ENCODE measurements at regions not wholly inside any gene's neighbourhood (a gene's known extent, or its start where the extent isn't known, plus 50 kb on each side); places are given as distances from the start of the nearest gene placed in this dataset.
A peak's percentile ranks its signal among the peaks of the same experiment; 100 is the strongest.

- H3K27ac Mint-ChIP-seq = peak overlapping the region; percentile 65 to 87
- ATAC-seq = peak in 2 of 3 donors; percentile 21 to 44
- no peaks in the 10 kb centered on the region for H3K9me3 ChIP-seq (ENCODE audit: control insufficient read depth, insufficient read depth, low read length)
Measured at GRCh38 chr4:136651932-136652331, 880.4 kb downstream of the PCDH18 start.

DNA sequence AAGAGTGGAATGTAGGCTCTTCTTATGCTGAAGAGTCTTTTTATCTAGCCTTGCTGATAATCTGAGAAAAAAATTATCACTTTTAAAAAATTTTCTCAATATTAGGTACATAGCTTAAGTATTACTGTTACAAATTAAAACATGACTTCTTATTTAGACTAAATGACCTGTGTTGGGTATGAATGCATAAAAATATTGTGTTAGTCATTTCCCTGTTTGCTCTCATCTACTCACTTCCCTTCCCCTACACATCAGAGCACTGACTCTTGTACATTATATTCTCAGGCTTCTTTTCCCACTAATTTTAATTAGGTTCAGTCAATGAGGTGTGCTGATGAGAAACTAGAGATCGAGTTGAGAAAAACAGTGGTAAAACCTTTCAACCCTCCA lies 881.0 kb downstream of the PCDH18 start:
- Histone ChIP-seq H3K4me1 (ENCODE audit: control insufficient read depth, insufficient read depth, low read length) (peaks cover 2% of the 10 kb centered on the region), H3K27ac (ENCODE audit: low read length) (no peak overlapping the region), H3K4me3 (ENCODE audit: low read length) (no peak overlapping the region), H3K9me3 (ENCODE audit: control insufficient read depth, insufficient read depth, low read length) (no peaks in the 10 kb centered on the region), H3K27me3 (ENCODE audit: control insufficient read depth, insufficient read depth, low read length) (no peaks in the 10 kb centered on the region), H3K36me3 (ENCODE audit: control insufficient read depth, insufficient read depth, low read length) (no peaks in the 10 kb centered on the region)
- H3K4me1 Mint-ChIP-seq = peaks cover 27 to 29% of the 10 kb centered on the region in 2 donors
- 56% methylated on average over 1 of the region's 1 CpG for WGBS (ENCODE audit: insufficient coverage)
- DNase-seq (no peak), ATAC-seq (peak in 2 of 3 donors; percentile 11 to 30)
- peak overlapping the region; percentile 65 to 87 for H3K27ac Mint-ChIP-seq
- peak overlapping the region; percentile 84 for H3K4me3 Mint-ChIP-seq
- TF ChIP-seq CTCF (IDR thresholded peaks at IDR 0.05) = no peak
- H3K9me3 Mint-ChIP-seq = no peaks in the 10 kb centered on the region
- intact Hi-C loops (cut with micrococcal nuclease) = no loop called here
- H3K36me3 Mint-ChIP-seq = peaks cover 7% of the 10 kb centered on the region
- no peaks in the 10 kb centered on the region for H3K27me3 Mint-ChIP-seq (ENCODE audit: low read depth in 2 of 2)

More at GRCh38 chr4:136651932-136652331, 880.4 kb downstream of the PCDH18 start:
- H3K36me3 Mint-ChIP-seq = peaks cover 7% of the 10 kb centered on the region
- Histone ChIP-seq H3K4me3 (ENCODE audit: low read length) (no peak overlapping the region), H3K27ac (ENCODE audit: low read length) (no peak overlapping the region), H3K4me1 (ENCODE audit: control insufficient read depth, insufficient read depth, low read length) (peaks cover 2% of the 10 kb centered on the region), H3K36me3 (ENCODE audit: control insufficient read depth, insufficient read depth, low read length) (no peaks in the 10 kb centered on the region), H3K27me3 (ENCODE audit: control insufficient read depth, insufficient read depth, low read length) (no peaks in the 10 kb centered on the region)
- H3K4me1 Mint-ChIP-seq = peaks cover 27 to 29% of the 10 kb centered on the region in 2 donors
- no peak for DNase-seq
- intact Hi-C loops (cut with micrococcal nuclease) = no loop called here
- no peaks in the 10 kb centered on the region for H3K9me3 Mint-ChIP-seq
- TF ChIP-seq CTCF (IDR thresholded peaks at IDR 0.05) = no peak
- H3K27me3 Mint-ChIP-seq (ENCODE audit: low read depth in 2 of 2) = no peaks in the 10 kb centered on the region
- H3K4me3 Mint-ChIP-seq = peak overlapping the region; percentile 84

- H3K9me3 Mint-ChIP-seq = no peaks in the 10 kb centered on the region
- peaks cover 27 to 29% of the 10 kb centered on the region in 2 donors for H3K4me1 Mint-ChIP-seq
- peaks cover 2% of the 10 kb centered on the region for H3K4me1 ChIP-seq (ENCODE audit: control insufficient read depth, insufficient read depth, low read length)
- peak overlapping the region; percentile 84 for H3K4me3 Mint-ChIP-seq
- peak overlapping the region; percentile 19 for H3K27ac ChIP-seq (ENCODE audit: low read length)
- no peak overlapping the region for H3K4me3 ChIP-seq (ENCODE audit: low read length)
- H3K27me3 ChIP-seq (ENCODE audit: control insufficient read depth, insufficient read depth, low read length) = no peaks in the 10 kb centered on the region
- no peaks in the 10 kb centered on the region for H3K9me3 ChIP-seq (ENCODE audit: control insufficient read depth, insufficient read depth, low read length)
- H3K36me3 Mint-ChIP-seq = peaks cover 7% of the 10 kb centered on the region
- H3K36me3 ChIP-seq (ENCODE audit: control insufficient read depth, insufficient read depth, low read length) = no peaks in the 10 kb centered on the region
- DNase-seq (peak in 1 of 2 donors; percentile 41), ATAC-seq (peak; percentile 84 to 96 (median 86))
- no peak for TF ChIP-seq CTCF (IDR thresholded peaks at IDR 0.05)
- 48% methylated on average over 4 of the region's 5 CpGs for WGBS (ENCODE audit: insufficient coverage)
- no peaks in the 10 kb centered on the region for H3K27me3 Mint-ChIP-seq (ENCODE audit: low read depth in 2 of 2)
- H3K27ac Mint-ChIP-seq = peak overlapping the region; percentile 65 to 87
- intact Hi-C loops (cut with micrococcal nuclease) = no loop called here
Measured at GRCh38 chr4:136650541-136651277, 881.6 kb downstream of the PCDH18 start.

GRCh38 chr4:136644279-136644678 lies 888.0 kb downstream of the PCDH18 start:
- Mint-ChIP-seq H3K36me3 (peaks cover 7% of the 10 kb centered on the region), H3K4me3 (no peak overlapping the region), H3K4me1 (peaks cover 6 to 12% of the 10 kb centered on the region in 2 donors), H3K9me3 (no peaks in the 10 kb centered on the region), H3K27ac (no peak overlapping the region), H3K27me3 (ENCODE audit: low read depth in 2 of 2) (no peaks in the 10 kb centered on the region)
- no peak for ATAC-seq
- Histone ChIP-seq H3K27me3 (ENCODE audit: control insufficient read depth, insufficient read depth, low read length) (no peaks in the 10 kb centered on the region), H3K9me3 (ENCODE audit: control insufficient read depth, insufficient read depth, low read length) (no peaks in the 10 kb centered on the region), H3K36me3 (ENCODE audit: control insufficient read depth, insufficient read depth, low read length) (no peaks in the 10 kb centered on the region), H3K27ac (ENCODE audit: low read length) (no peak overlapping the region), H3K4me3 (ENCODE audit: low read length) (no peak overlapping the region), H3K4me1 (ENCODE audit: control insufficient read depth, insufficient read depth, low read length) (no peaks in the 10 kb centered on the region)
- TF ChIP-seq CTCF (IDR thresholded peaks at IDR 0.05) = no peak
- no peak for DNase-seq
- intact Hi-C loops (cut with micrococcal nuclease) = no loop called here

Measured in natural killer cell (primary cell).